ENCODE measurements at regions not wholly inside any gene's neighbourhood (a gene's known extent, or its start where the extent isn't known, plus 50 kb on each side); places are given as distances from the start of the nearest gene placed in this dataset.

DNA sequence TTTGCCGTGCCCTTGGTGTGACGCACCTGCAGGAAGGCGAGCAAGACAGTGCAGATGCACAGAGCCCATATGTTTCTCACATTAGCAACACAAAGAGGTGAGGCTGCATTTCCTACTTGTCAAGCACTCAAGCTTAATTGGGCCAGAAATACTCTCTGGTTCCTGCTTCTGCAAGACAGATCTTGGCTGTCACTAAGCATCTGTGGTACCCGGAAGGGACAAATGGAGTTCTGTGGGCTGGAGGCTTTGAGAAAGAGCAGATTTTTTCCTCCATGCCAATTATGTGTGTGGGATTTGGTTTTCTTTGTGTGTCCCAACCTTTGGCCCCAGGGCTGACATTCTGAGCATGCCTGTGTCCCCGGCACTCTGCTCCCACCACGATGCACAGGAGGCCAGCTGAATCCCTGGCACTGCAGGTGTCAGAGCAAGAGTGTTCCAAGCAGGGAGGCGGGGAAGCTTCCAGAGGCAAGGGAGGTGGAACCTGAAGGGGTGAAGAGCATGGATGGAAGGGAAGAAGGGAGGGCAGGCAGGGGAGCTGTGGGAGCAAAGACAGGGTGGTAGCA lies 52.0 kb upstream of the STUM start:
- no peak for DNase-seq (ENCODE audit: low read depth)
- H3K4me3 ChIP-seq (ENCODE audit: low read length) = no peak overlapping the region
- TF ChIP-seq, protein P1, sequence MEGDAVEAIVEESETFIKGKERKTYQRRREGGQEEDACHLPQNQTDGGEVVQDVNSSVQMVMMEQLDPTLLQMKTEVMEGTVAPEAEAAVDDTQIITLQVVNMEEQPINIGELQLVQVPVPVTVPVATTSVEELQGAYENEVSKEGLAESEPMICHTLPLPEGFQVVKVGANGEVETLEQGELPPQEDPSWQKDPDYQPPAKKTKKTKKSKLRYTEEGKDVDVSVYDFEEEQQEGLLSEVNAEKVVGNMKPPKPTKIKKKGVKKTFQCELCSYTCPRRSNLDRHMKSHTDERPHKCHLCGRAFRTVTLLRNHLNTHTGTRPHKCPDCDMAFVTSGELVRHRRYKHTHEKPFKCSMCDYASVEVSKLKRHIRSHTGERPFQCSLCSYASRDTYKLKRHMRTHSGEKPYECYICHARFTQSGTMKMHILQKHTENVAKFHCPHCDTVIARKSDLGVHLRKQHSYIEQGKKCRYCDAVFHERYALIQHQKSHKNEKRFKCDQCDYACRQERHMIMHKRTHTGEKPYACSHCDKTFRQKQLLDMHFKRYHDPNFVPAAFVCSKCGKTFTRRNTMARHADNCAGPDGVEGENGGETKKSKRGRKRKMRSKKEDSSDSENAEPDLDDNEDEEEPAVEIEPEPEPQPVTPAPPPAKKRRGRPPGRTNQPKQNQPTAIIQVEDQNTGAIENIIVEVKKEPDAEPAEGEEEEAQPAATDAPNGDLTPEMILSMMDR (IDR thresholded peaks at IDR 0.05; ENCODE audit: insufficient read depth, low read depth, low read length, missing control alignments) = no peak

DNA sequence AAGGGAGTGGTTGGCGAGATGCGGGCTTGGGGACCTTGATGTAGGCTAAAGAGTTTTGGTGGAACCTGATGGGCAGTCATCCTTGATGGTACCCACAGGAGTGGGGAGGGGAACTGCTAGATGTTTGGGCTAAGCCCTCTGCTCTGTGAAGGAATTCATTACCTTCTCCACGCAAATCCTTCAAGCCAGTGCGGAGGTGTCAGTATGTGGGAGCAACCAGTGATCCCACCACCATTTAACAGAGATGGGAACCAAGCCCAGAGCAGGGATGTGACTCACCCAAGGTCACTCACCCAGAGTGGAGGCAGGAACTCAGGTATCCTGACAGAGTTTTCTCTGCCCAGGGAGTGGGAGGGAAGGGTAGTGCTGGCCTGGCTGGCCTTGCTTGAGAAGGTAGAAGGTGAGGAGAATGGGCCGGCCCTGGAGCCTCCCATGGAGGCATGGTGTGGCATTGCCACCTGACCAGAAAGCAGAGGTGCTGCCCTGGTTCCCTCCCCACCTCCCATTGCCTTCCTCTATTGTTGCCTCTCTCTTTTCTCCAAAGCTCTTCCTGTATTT lies 51.2 kb upstream of the STUM start:
- DNase-seq (ENCODE audit: low read depth) = no peak
- TF ChIP-seq, protein P1 (IDR thresholded peaks at IDR 0.05; ENCODE audit: insufficient read depth, low read depth, low read length, missing control alignments) = no peak
- H3K4me3 ChIP-seq (ENCODE audit: low read length) = no peak overlapping the region

DNA sequence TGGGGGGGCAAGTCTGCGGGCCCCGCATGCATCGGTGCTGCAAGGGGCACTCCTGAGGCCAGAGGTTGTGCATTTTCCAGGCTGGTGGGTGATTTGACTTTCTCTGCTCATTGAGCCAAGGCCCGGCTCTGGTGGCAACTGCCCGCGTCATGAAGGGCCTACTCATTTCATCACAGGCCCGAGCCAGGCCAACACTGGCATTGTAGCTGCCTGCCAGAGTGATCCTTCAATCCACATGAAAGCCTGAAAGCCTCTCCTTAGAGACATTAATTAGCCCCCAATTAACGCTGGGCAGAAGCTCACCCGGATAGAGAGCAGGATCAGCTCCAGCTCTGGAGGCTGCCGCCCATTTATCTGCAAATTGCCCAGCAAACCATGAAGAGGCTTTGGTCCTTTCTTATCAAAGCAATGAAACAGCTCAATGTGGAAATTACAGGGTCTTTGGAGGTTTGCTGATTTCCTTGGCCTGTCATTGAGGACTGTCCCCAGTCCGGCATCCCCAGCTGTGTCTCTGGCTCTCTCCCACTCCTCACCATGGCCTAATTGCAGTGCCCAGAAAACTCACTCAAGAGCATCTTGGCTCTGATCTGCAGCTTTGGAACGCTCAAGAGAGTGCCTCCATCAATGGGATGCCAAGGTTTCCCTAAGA lies 50.4 kb upstream of the STUM start:
- TF ChIP-seq, protein P1 (IDR thresholded peaks at IDR 0.05; ENCODE audit: insufficient read depth, low read depth, low read length, missing control alignments) = no peak
- no peak for DNase-seq (ENCODE audit: low read depth)

DNA sequence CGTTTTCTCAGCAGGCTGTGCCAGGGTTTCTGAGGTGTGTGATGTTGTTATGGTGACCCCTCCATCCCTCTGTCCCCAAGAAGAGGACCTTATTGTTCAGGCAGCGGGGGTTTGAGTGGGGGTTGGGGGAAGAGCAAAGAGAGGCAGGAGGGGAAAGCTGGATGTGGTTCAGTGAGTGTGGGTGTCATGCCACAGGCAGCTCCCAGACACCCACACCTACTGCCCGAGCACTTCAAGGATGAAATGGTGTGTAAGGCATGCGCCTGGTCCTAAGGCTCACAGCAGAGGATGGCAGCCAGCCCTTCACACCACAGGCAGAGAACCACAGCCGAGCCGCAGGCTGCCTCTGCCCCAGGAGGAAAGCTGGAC lies 49.9 kb upstream of the STUM start:
- DNase-seq (ENCODE audit: low read depth) = no peak
- H3K4me3 ChIP-seq (ENCODE audit: low read length) = no peak overlapping the region
- TF ChIP-seq, protein P1 (IDR thresholded peaks at IDR 0.05; ENCODE audit: insufficient read depth, low read depth, low read length, missing control alignments) = no peak

More for the DNA sequence above, 50.4 kb upstream of the STUM start:
- no peak overlapping the region for H3K4me3 ChIP-seq (ENCODE audit: low read length)

All from epithelial cell of esophagus (primary cell).